Thyroid gland (tissue), 4 donors: ENCODE measurements at regions not wholly inside any gene's neighbourhood (a gene's known extent, or its start where the extent isn't known, plus 50 kb on each side); places are given as distances from the start of the nearest gene placed in this dataset.

Experiments
- CTCF ChIP-seq, 6 experiments: fragments of 200-600 bp in 3 of 6; fragments of 450-650 bp in 3 of 6; sonication (generic) in 3 of 6; IDR thresholded peaks; one replicate each; pipeline ENCODE4 v1.5.1; 2016 to 2019; ENCODE audit warnings: antibody characterized with exemption in 6 of 6, mild to moderate bottlenecking in 2 of 6, inconsistent platforms in 1 of 6, moderate library complexity in 1 of 6
- POLR2A ChIP-seq, 2 donors: fragments of 450-650 bp; IDR thresholded peaks; one replicate each; pipeline ENCODE4 v1.6.1; 2017; ENCODE audit warnings: antibody characterized with exemption in 2 of 2, mild to moderate bottlenecking in 2 of 2, moderate library complexity in 1 of 2

DNA sequence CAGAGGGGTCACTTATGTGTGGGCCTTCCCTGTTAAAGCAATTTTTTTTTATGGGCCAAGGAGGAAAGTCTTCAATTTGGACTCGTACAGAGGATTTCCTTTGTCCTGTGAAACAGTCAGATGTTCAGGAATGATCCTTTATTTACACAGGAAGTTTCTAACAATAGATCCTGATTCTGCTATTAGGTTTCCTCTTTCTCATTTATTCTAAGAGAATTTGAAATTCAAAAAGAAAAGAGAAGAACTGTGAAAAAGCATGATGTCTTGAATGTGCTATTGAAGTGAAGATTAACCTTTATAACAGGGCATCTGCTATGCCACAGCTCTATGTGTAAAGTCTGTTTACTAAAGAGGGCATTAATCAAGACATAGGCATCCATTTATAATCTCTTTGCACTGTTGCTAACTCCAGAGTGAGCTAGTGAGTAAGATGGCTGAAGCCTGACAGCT lies 105.3 kb upstream of the FAM98A start:
- TF ChIP-seq CTCF (IDR thresholded peaks at IDR 0.05) (no peak), POLR2A (IDR thresholded peaks at IDR 0.05) (no peak)
